AG04449 (cell line): ENCODE measurements at regions not wholly inside any gene's neighbourhood (a gene's known extent, or its start where the extent isn't known, plus 50 kb on each side); places are given as distances from the start of the nearest gene placed in this dataset.
"Not testable (repeated sequence)": the region's sequence is repeated elsewhere in the genome, so short reads cannot be mapped to it uniquely, and the experiment has no call there.

Experiments used
- CTCF ChIA-PET: fragments of 350-600 bp; formaldehyde crosslinking; extraction: SDS; loops from one replicate; lab custom pipeline; 2021; ENCODE audit warnings: antibody characterized with exemption; lab: Yijun Ruan, JAX
- POLR2A ChIA-PET: fragments of 400-600, 350-600 bp; formaldehyde crosslinking; extraction: SDS; loops from one replicate; lab custom pipeline; 2020; ENCODE audit warnings: antibody characterized with exemption, inconsistent platforms; lab: Yijun Ruan, JAX
- DNase-seq: peaks from one replicate; pipeline ENCODE4 v3.0.0-alpha.2; 2010; ENCODE audit warnings: low read depth, low spot score
- H3K4me3 ChIP-seq: 2 replicates; pipeline ENCODE4 v1.5.1; 2011; ENCODE audit warnings: low read depth, mild to moderate bottlenecking, control low read depth, low read length
- TF ChIP-seq, protein P1 (sequence below): IDR thresholded peaks from one replicate; pipeline ENCODE4 v1.5.1; 2011; ENCODE audit warnings: mild to moderate bottlenecking, moderate library complexity, low read length, control low read depth, inconsistent platforms; ENCODE audit not compliant: insufficient read depth; ENCODE audit errors: missing control alignments

DNA sequence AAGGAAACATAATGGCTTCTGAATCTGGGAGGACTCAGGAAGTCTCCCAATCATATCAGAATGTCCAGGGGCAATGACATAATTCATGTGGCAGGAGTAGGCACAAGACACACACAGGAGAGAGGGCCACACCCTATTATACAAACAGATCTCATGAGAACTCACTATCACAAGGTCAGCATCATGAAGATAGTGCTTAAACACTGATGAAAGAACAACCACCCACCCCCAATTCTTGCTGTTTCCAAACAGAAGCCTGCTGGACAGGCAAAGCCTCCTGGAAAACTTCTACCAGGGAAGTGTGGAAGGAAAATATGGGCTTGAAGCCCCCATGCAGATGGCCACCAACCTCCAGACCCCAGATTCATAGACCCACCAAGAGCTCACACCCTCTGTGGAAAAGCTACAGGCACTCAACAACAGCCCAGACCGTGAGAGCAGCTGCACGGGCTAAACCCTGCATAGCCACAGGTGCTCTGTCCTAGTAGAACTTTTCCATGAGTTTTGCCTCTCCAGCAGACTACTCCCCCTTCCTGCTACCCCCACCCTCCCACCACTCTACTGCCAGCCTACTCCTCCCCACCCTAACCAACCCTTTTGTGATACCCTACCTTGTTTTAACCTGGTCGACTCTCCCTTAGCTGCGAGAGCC lies 287.1 kb downstream of the POTED start:
- DNase-seq, H3K4me3 ChIP-seq, POLR2A ChIA-PET, CTCF ChIA-PET: not testable (repeated sequence)

GRCh38 chr21:13893617-13894016 lies 284.0 kb downstream of the POTED start:
- POLR2A ChIA-PET, DNase-seq, H3K4me3 ChIP-seq, CTCF ChIA-PET: not testable (repeated sequence)

GRCh38 chr21:13893025-13893424 lies 283.4 kb downstream of the POTED start:
- CTCF ChIA-PET, POLR2A ChIA-PET, H3K4me3 ChIP-seq, DNase-seq: not testable (repeated sequence)

DNA sequence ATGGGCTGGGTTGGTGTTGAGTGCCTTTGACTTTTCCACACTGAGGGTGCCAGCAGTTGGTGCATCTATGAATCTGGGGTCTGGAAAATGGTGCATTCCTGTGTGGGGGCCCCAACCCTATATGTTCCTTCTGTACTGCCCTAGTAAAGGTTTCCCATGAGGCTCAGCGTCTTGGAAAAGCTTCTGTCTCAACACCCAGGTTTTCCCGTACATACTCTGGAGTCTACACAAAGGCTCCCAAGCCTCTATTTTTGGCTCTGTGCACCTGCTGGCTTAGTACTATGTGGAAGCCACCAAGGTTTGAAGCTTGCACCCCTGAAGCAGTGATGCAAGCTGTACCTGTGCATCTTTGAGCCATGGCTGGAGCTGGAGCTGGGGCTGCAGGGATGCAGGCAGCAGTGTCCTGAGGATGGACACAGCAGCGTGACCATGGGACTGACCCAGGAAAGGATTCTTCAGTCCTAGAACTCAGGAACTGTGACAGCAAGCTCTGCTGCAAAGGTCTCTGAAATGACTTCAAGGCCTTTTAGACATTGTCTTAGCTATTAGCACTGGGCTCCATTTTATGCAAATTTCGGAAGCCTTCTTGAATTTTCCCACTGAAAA lies 282.7 kb downstream of the POTED start:
- POLR2A ChIA-PET, DNase-seq, H3K4me3 ChIP-seq, CTCF ChIA-PET: not testable (repeated sequence)

DNA sequence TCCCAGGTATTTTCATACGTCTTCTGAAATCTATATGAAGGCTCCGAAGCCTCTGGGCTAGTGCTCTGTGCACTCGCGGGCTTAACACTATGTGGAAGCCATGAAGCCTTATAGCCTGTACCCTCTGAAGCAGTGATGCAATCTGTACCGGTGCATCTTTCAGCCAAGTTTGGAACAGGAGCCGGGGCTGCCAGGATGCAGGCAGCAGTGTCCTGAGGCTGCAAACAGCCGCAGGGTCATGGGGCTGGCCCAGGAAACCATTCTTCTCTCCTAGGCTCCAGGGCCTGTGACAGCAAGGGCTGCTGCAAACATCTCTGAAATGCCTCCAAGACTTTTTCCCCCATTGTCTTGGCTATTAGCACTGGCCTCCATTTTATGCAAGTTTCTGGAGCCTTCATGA lies 279.6 kb downstream of the POTED start:
- CTCF ChIA-PET, H3K4me3 ChIP-seq, DNase-seq, POLR2A ChIA-PET: not testable (repeated sequence)

DNA sequence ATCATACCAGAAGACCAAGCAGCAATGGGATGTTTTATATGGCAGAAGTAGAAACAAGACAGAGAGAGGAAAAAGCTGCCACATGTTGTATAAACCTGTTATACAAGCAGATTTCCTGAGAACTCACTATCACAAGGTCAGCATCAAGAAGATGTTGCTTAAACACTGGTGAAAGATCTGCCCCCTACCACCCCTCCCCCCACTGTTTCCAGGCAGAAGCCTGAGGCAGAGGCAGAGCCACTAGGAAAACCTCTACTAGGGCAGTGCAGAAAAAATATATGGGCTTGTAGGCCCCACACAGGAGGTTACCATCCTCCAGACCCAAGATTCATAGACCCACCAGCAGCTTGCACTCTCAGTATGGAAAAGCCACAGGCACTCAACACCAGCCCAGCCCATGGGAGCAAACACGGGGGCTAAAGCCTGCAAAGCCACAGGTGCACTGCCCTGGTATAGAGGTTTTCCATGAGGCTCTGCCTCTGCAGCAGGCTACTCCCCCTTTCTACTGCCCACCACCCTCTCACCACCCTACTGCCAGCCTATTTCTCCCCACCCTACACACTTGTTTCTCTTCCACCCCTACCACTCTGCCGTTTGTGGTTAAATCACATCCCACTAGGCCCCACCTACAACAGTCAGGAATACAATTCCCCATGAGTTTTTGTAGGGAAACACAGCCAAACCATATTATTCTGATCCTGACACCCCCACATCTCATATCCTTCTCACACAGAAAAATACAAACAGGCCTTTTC lies 274.2 kb downstream of the POTED start:
- POLR2A ChIA-PET, CTCF ChIA-PET, DNase-seq, H3K4me3 ChIP-seq: not testable (repeated sequence)

- H3K4me3 ChIP-seq, POLR2A ChIA-PET, DNase-seq, CTCF ChIA-PET: not testable (repeated sequence)
Measured at GRCh38 chr21:13877503-13877902, 267.9 kb downstream of the POTED start.

GRCh38 chr21:13876999-13877398 lies 267.4 kb downstream of the POTED start:
- CTCF ChIA-PET, DNase-seq, POLR2A ChIA-PET, H3K4me3 ChIP-seq: not testable (repeated sequence)

DNA sequence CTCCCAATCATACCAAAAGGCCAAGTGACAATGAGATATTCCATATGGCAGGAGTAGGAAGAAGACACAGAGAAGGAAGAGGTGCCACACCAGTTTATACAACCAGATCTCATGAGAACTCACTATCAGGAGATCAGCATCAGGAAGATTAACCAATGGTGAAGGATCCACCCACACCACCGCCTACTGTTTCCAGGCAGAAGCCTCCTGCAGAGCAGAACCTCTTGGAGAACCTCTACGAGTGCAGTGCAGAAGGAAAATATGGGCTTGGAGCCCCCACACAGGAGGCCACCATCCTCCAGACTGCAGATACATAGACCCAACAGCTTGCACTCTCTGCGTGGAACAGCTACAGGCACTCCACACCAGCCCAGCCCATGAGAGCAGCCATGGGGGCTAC lies 264.4 kb downstream of the POTED start:
- POLR2A ChIA-PET, CTCF ChIA-PET, H3K4me3 ChIP-seq, DNase-seq: not testable (repeated sequence)

DNA sequence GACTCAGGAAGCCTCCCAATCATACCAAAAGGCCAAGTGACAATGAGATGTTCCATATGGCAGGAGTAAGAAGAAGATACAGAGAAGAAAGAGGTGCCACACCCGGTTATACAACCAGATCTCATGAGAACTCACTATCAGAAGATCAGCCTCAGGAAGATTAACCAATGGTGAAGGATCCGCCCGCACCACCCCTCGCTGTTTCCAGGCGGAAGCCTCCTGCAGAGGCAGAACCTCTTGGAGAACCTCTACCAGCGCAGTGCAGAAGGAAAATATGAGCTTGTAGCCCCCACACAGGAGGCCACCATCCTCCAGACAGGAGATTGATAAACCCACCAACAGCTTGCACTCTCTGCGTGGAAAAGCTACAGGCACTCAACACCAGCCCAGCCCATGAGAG lies 245.1 kb downstream of the POTED start:
- DNase-seq: no peak
- CTCF ChIA-PET: no interaction called here
- TF ChIP-seq, protein P1, sequence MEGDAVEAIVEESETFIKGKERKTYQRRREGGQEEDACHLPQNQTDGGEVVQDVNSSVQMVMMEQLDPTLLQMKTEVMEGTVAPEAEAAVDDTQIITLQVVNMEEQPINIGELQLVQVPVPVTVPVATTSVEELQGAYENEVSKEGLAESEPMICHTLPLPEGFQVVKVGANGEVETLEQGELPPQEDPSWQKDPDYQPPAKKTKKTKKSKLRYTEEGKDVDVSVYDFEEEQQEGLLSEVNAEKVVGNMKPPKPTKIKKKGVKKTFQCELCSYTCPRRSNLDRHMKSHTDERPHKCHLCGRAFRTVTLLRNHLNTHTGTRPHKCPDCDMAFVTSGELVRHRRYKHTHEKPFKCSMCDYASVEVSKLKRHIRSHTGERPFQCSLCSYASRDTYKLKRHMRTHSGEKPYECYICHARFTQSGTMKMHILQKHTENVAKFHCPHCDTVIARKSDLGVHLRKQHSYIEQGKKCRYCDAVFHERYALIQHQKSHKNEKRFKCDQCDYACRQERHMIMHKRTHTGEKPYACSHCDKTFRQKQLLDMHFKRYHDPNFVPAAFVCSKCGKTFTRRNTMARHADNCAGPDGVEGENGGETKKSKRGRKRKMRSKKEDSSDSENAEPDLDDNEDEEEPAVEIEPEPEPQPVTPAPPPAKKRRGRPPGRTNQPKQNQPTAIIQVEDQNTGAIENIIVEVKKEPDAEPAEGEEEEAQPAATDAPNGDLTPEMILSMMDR: no peak
- H3K4me3 ChIP-seq: no peak overlapping the region
- POLR2A ChIA-PET: no interaction called here

DNA sequence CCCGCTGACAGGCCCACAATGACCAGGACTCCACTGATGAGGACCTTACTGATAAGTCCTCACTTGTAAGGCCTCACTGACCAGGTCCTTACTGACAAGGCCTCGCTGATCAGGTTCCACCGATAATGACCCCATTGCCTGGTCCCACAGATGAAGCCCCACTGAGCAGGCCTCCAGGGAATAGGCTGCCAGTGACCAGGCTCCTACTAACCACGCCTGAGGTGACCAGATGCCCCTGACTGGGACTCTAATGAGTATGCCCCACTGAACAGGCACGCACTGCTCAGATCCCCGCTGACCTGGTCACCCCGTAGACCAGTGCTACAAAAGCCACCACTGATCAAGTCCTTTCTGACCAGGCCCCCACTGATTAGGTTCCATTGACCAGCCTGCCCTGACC lies 241.2 kb downstream of the POTED start:
- POLR2A ChIA-PET, DNase-seq, H3K4me3 ChIP-seq, CTCF ChIA-PET: not testable (repeated sequence)

- DNase-seq, POLR2A ChIA-PET: not testable (repeated sequence)
Measured at GRCh38 chr21:13849489-13849888, 239.9 kb downstream of the POTED start.

DNA sequence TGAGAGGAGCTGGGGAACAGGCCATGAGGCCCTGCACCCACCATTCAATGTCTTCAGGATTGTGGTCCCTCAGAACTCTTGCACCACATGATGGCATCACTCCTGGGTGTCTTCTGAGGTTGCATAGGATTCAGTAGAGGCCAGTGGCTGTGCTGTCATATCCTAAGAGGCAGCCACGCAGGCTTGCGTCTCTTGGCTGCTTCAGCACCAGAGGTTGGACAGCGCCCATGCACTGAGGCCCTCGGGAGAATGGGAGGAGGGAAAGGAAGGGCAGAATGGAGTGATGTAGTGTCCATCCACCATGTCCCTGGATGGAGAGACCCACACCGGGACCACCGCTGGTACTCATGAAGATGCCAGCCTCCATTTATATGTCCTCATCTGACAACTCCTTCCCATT lies 237.1 kb downstream of the POTED start:
- CTCF ChIA-PET, DNase-seq, POLR2A ChIA-PET, H3K4me3 ChIP-seq: not testable (repeated sequence)

More at GRCh38 chr21:13849489-13849888, 239.9 kb downstream of the POTED start:
- CTCF ChIA-PET, H3K4me3 ChIP-seq: not testable (repeated sequence)

- H3K4me3 ChIP-seq, POLR2A ChIA-PET, DNase-seq, CTCF ChIA-PET: not testable (repeated sequence)
Measured at GRCh38 chr21:13844574-13844973, 235.0 kb downstream of the POTED start.

DNA sequence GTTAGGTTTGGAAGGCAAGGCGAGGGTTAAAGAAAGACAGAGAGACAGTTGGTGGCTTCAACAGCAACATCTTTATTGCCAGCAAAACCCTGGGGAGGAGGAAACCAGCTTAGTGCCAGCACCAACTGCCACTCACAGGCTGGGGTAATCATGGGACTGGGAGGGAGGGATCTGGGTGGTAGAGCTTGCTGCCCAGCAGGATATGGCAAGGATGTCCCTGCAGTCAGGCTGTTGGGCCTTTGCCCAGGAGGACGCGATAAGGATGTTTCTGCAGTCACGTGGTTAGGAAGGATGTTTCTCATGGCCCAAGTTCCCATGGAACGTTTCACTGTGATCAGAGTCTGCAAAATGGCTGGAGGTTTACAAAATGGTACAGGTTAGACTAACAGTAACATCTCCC lies 233.5 kb downstream of the POTED start:
- POLR2A ChIA-PET, DNase-seq, H3K4me3 ChIP-seq, CTCF ChIA-PET: not testable (repeated sequence)
